ENCODE measurements at regions not wholly inside any gene's neighbourhood (a gene's known extent, or its start where the extent isn't known, plus 50 kb on each side); places are given as distances from the start of the nearest gene placed in this dataset.

GRCh38 chr13:79688741-79689140 lies 207.8 kb downstream of the NDFIP2 start:
- Histone ChIP-seq H3K27me3 (ENCODE audit: insufficient read depth, low read length) (no peaks in the 10 kb centered on the region), H3K4me1 (ENCODE audit: control insufficient read depth, insufficient read depth, low read length, unreplicated experiment) (peaks cover 4% of the 10 kb centered on the region), H3K36me3 (ENCODE audit: insufficient read depth, low read length) (no peaks in the 10 kb centered on the region), H3K79me2 (ENCODE audit: control insufficient read depth, insufficient read depth, low read length, unreplicated experiment) (no peaks in the 10 kb centered on the region), H3K4me3 (ENCODE audit: low read depth, low read length) (no peak overlapping the region), H3K27ac (ENCODE audit: low read depth, low read length) (no peak overlapping the region), H2AFZ (ENCODE audit: low read length, unreplicated experiment) (no peak overlapping the region)

GRCh38 chr13:79686441-79686840 lies 205.5 kb downstream of the NDFIP2 start:
- no peak overlapping the region for H2AFZ ChIP-seq (ENCODE audit: low read length, unreplicated experiment)

GRCh38 chr13:79684371-79684770 lies 203.4 kb downstream of the NDFIP2 start:
- H3K27ac ChIP-seq (ENCODE audit: low read depth, low read length): no peak overlapping the region
- no peaks in the 10 kb centered on the region for H3K27me3 ChIP-seq (ENCODE audit: insufficient read depth, low read length)
- H3K36me3 ChIP-seq (ENCODE audit: insufficient read depth, low read length): no peaks in the 10 kb centered on the region
- no peaks in the 10 kb centered on the region for H3K79me2 ChIP-seq (ENCODE audit: control insufficient read depth, insufficient read depth, low read length, unreplicated experiment)
- H3K4me1 ChIP-seq (ENCODE audit: control insufficient read depth, insufficient read depth, low read length, unreplicated experiment): peaks cover 4% of the 10 kb centered on the region
- H3K4me3 ChIP-seq (ENCODE audit: low read depth, low read length): no peak overlapping the region
- H2AFZ ChIP-seq (ENCODE audit: low read length, unreplicated experiment): no peak overlapping the region

More at GRCh38 chr13:79686441-79686840, 205.5 kb downstream of the NDFIP2 start:
- H3K36me3 ChIP-seq (ENCODE audit: insufficient read depth, low read length): no peaks in the 10 kb centered on the region
- no peaks in the 10 kb centered on the region for H3K79me2 ChIP-seq (ENCODE audit: control insufficient read depth, insufficient read depth, low read length, unreplicated experiment)
- H3K27ac ChIP-seq (ENCODE audit: low read depth, low read length): no peak overlapping the region
- H3K4me1 ChIP-seq (ENCODE audit: control insufficient read depth, insufficient read depth, low read length, unreplicated experiment): peaks cover 4% of the 10 kb centered on the region
- H3K4me3 ChIP-seq (ENCODE audit: low read depth, low read length): no peak overlapping the region
- H3K27me3 ChIP-seq (ENCODE audit: insufficient read depth, low read length): no peaks in the 10 kb centered on the region

GRCh38 chr13:79682164-79682563 lies 201.2 kb downstream of the NDFIP2 start:
- H3K27ac ChIP-seq (ENCODE audit: low read depth, low read length): no peak overlapping the region
- H3K4me3 ChIP-seq (ENCODE audit: low read depth, low read length): no peak overlapping the region
- H3K36me3 ChIP-seq (ENCODE audit: insufficient read depth, low read length): no peaks in the 10 kb centered on the region
- peaks cover 4% of the 10 kb centered on the region for H3K4me1 ChIP-seq (ENCODE audit: control insufficient read depth, insufficient read depth, low read length, unreplicated experiment)
- no peaks in the 10 kb centered on the region for H3K79me2 ChIP-seq (ENCODE audit: control insufficient read depth, insufficient read depth, low read length, unreplicated experiment)
- no peaks in the 10 kb centered on the region for H3K27me3 ChIP-seq (ENCODE audit: insufficient read depth, low read length)
- H2AFZ ChIP-seq (ENCODE audit: low read length, unreplicated experiment): no peak overlapping the region

- Histone ChIP-seq H3K27me3 (ENCODE audit: insufficient read depth, low read length) (no peaks in the 10 kb centered on the region), H3K27ac (ENCODE audit: low read depth, low read length) (no peak overlapping the region), H3K4me1 (ENCODE audit: control insufficient read depth, insufficient read depth, low read length, unreplicated experiment) (peaks cover 4% of the 10 kb centered on the region), H2AFZ (ENCODE audit: low read length, unreplicated experiment) (no peak overlapping the region), H3K79me2 (ENCODE audit: control insufficient read depth, insufficient read depth, low read length, unreplicated experiment) (no peaks in the 10 kb centered on the region), H3K4me3 (ENCODE audit: low read depth, low read length) (no peak overlapping the region), H3K36me3 (ENCODE audit: insufficient read depth, low read length) (no peaks in the 10 kb centered on the region)
These were observed 200.1 kb downstream of the NDFIP2 start for GRCh38 chr13:79681069-79681468.

- Histone ChIP-seq H3K79me2 (ENCODE audit: control insufficient read depth, insufficient read depth, low read length, unreplicated experiment) (no peaks in the 10 kb centered on the region), H3K4me3 (ENCODE audit: low read depth, low read length) (no peak overlapping the region), H3K27me3 (ENCODE audit: insufficient read depth, low read length) (no peaks in the 10 kb centered on the region), H3K27ac (ENCODE audit: low read depth, low read length) (no peak overlapping the region), H2AFZ (ENCODE audit: low read length, unreplicated experiment) (no peak overlapping the region), H3K36me3 (ENCODE audit: insufficient read depth, low read length) (no peaks in the 10 kb centered on the region), H3K4me1 (ENCODE audit: control insufficient read depth, insufficient read depth, low read length, unreplicated experiment) (peaks cover 4% of the 10 kb centered on the region)
These were observed 199.5 kb downstream of the NDFIP2 start for GRCh38 chr13:79680485-79680884.

- no peaks in the 10 kb centered on the region for H3K36me3 ChIP-seq (ENCODE audit: insufficient read depth, low read length)
- no peaks in the 10 kb centered on the region for H3K27me3 ChIP-seq (ENCODE audit: insufficient read depth, low read length)
- no peak overlapping the region for H3K27ac ChIP-seq (ENCODE audit: low read depth, low read length)
- no peak overlapping the region for H2AFZ ChIP-seq (ENCODE audit: low read length, unreplicated experiment)
- no peak overlapping the region for H3K4me3 ChIP-seq (ENCODE audit: low read depth, low read length)
- H3K4me1 ChIP-seq (ENCODE audit: control insufficient read depth, insufficient read depth, low read length, unreplicated experiment): no peaks in the 10 kb centered on the region
- no peaks in the 10 kb centered on the region for H3K79me2 ChIP-seq (ENCODE audit: control insufficient read depth, insufficient read depth, low read length, unreplicated experiment)
These were observed 198.4 kb downstream of the NDFIP2 start for GRCh38 chr13:79679334-79679733.

- H3K27me3 ChIP-seq (ENCODE audit: insufficient read depth, low read length): no peaks in the 10 kb centered on the region
- H2AFZ ChIP-seq (ENCODE audit: low read length, unreplicated experiment): no peak overlapping the region
- H3K27ac ChIP-seq (ENCODE audit: low read depth, low read length): no peak overlapping the region
These were observed 197.1 kb downstream of the NDFIP2 start for GRCh38 chr13:79678100-79678499.

GRCh38 chr13:79675931-79676660 lies 195.1 kb downstream of the NDFIP2 start:
- Histone ChIP-seq H3K27me3 (ENCODE audit: insufficient read depth, low read length) (no peaks in the 10 kb centered on the region), H3K4me3 (ENCODE audit: low read depth, low read length) (no peak overlapping the region), H3K4me1 (ENCODE audit: control insufficient read depth, insufficient read depth, low read length, unreplicated experiment) (no peaks in the 10 kb centered on the region), H2AFZ (ENCODE audit: low read length, unreplicated experiment) (no peak overlapping the region), H3K79me2 (ENCODE audit: control insufficient read depth, insufficient read depth, low read length, unreplicated experiment) (no peaks in the 10 kb centered on the region), H3K36me3 (ENCODE audit: insufficient read depth, low read length) (no peaks in the 10 kb centered on the region), H3K27ac (ENCODE audit: low read depth, low read length) (no peak overlapping the region)

More at GRCh38 chr13:79678100-79678499, 197.1 kb downstream of the NDFIP2 start:
- Histone ChIP-seq H3K4me1 (ENCODE audit: control insufficient read depth, insufficient read depth, low read length, unreplicated experiment) (no peaks in the 10 kb centered on the region), H3K36me3 (ENCODE audit: insufficient read depth, low read length) (no peaks in the 10 kb centered on the region), H3K4me3 (ENCODE audit: low read depth, low read length) (no peak overlapping the region), H3K79me2 (ENCODE audit: control insufficient read depth, insufficient read depth, low read length, unreplicated experiment) (no peaks in the 10 kb centered on the region)

GRCh38 chr13:79674765-79675515 lies 194.0 kb downstream of the NDFIP2 start:
- H3K79me2 ChIP-seq (ENCODE audit: control insufficient read depth, insufficient read depth, low read length, unreplicated experiment): no peaks in the 10 kb centered on the region
- H2AFZ ChIP-seq (ENCODE audit: low read length, unreplicated experiment): no peak overlapping the region
- H3K27me3 ChIP-seq (ENCODE audit: insufficient read depth, low read length): no peaks in the 10 kb centered on the region
- H3K36me3 ChIP-seq (ENCODE audit: insufficient read depth, low read length): no peaks in the 10 kb centered on the region
- H3K4me3 ChIP-seq (ENCODE audit: low read depth, low read length): no peak overlapping the region
- no peaks in the 10 kb centered on the region for H3K4me1 ChIP-seq (ENCODE audit: control insufficient read depth, insufficient read depth, low read length, unreplicated experiment)
- no peak overlapping the region for H3K27ac ChIP-seq (ENCODE audit: low read depth, low read length)

GRCh38 chr13:79673993-79674377 lies 193.0 kb downstream of the NDFIP2 start:
- no peak overlapping the region for H3K4me3 ChIP-seq (ENCODE audit: low read depth, low read length)
- no peak overlapping the region for H2AFZ ChIP-seq (ENCODE audit: low read length, unreplicated experiment)
- H3K79me2 ChIP-seq (ENCODE audit: control insufficient read depth, insufficient read depth, low read length, unreplicated experiment): no peaks in the 10 kb centered on the region

More at GRCh38 chr13:79673993-79674377, 193.0 kb downstream of the NDFIP2 start:
- Histone ChIP-seq H3K36me3 (ENCODE audit: insufficient read depth, low read length) (no peaks in the 10 kb centered on the region), H3K4me1 (ENCODE audit: control insufficient read depth, insufficient read depth, low read length, unreplicated experiment) (no peaks in the 10 kb centered on the region), H3K27ac (ENCODE audit: low read depth, low read length) (no peak overlapping the region), H3K27me3 (ENCODE audit: insufficient read depth, low read length) (no peaks in the 10 kb centered on the region)
